PC-3 (cell line): ENCODE measurements at regions not wholly inside any gene's neighbourhood (a gene's known extent, or its start where the extent isn't known, plus 50 kb on each side); places are given as distances from the start of the nearest gene placed in this dataset.

Source experiments
- CTCF ChIP-seq: fragments of 300-600 bp; sonication (generic); conservative IDR thresholded peaks from 2 replicates; pipeline ENCODE4 v1.5.1; 2017; ENCODE audit warnings: antibody characterized with exemption, low read depth, mild to moderate bottlenecking, low read length
- EZH2 ChIP-seq: fragments of 300-600 bp; sonication (generic); IDR thresholded peaks from one replicate; pipeline ENCODE4 v1.6.1; 2017; ENCODE audit warnings: antibody characterized with exemption, mild to moderate bottlenecking, low read length; ENCODE audit not compliant: unreplicated experiment
- EZH2phosphoT487 ChIP-seq: fragments of 300-600 bp; sonication (generic); IDR thresholded peaks from 2 replicates; pipeline ENCODE4 v1.6.1; 2018; ENCODE audit warnings: mild to moderate bottlenecking, antibody characterized with exemption, low read length, borderline replicate concordance

DNA sequence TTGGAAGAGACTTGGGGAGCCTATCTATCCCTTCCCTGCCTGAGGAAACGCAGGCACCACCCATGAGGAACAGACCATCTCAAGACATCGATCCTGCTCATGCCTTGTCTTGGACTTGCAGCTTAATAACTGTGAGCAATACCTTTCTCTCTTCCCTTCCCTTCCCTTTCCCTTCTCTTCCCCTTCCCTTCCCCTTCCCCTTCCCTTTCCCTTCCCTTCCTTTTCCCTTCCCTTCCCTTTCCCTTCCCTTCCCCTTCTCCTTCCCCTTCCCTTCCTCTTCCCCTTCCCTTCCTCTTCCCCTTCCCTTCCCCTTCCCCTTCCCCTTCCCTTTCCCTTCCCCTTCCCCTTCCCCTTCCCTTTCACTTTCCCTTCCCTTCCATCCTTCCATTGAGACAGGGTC lies 650.7 kb upstream of the SOX11 start:
- TF ChIP-seq EZH2 (no peak), EZH2phosphoT487 (no peak), CTCF (no peak)
